Left lung (tissue), 4 donors: ENCODE measurements at regions not wholly inside any gene's neighbourhood (a gene's known extent, or its start where the extent isn't known, plus 50 kb on each side); places are given as distances from the start of the nearest gene placed in this dataset.
"Not testable (repeated sequence)": the region's sequence is repeated elsewhere in the genome, so short reads cannot be mapped to it uniquely, and the experiment has no call there.

ENCODE experiments used
- ATAC-seq: fragments of 200-7000 bp; cut with Tn5 transposase; one replicate; pipeline ENCODE4 v1.9.1; 2020; ENCODE audit warnings: moderate library complexity
- DNase-seq, 4 donors: peaks; one replicate each; pipeline ENCODE4 v3.0.0-alpha.2; 2013 to 2020
- H3K27ac ChIP-seq, 2 donors: fragments of 200-600 bp; sonication (generic) in 1 of 2; one replicate each; pipeline versions ENCODE4 v1.5.0 to v1.8.0; 2020 to 2021
- H3K27me3 ChIP-seq, 2 donors: fragments of 200-600 bp; sonication (generic) in 1 of 2; one replicate each; pipeline versions ENCODE4 v1.5.0 to v1.8.0; 2020 to 2021
- H3K36me3 ChIP-seq, 2 donors: fragments of 200-600 bp; sonication (generic) in 1 of 2; one replicate each; pipeline versions ENCODE4 v1.5.0 to v1.8.0; 2020 to 2021
- H3K4me1 ChIP-seq, 2 donors: fragments of 200-600 bp; one replicate each; pipeline ENCODE4 v1.8.0; 2021
- H3K4me3 ChIP-seq, 2 donors: fragments of 200-600 bp; sonication (generic) in 1 of 2; one replicate each; pipeline versions ENCODE4 v1.5.0 to v1.8.0; 2020 to 2021; ENCODE audit warnings: mild to moderate bottlenecking in 1 of 2
- H3K9me3 ChIP-seq, 2 donors: fragments of 200-600 bp; sonication (generic) in 1 of 2; one replicate each; pipeline versions ENCODE4 v1.5.0 to v1.8.0; 2020 to 2021
- CTCF ChIP-seq, 2 donors: fragments of 200-600 bp; sonication (generic) in 1 of 2; IDR thresholded peaks; one replicate each; pipeline versions ENCODE4 v1.5.0 to v1.8.0; 2021; ENCODE audit warnings: antibody characterized with exemption in 2 of 2
- intact Hi-C, 2 donors: fragments of 100-400 bp; cut with DNase I; formaldehyde crosslinking; loops; one replicate each; pipeline versions ENCODE4 v1.11.2 to v1.14.2; 2022
- donor health status: DM: no; HTN: yes; CAD: no.
- donor health status: DM: no; HTN: no; CAD: no.

- ATAC-seq: no peak
- H3K9me3 ChIP-seq: no peaks in the 10 kb centered on the region
Measured at GRCh38 chrX:98939456-98939855, 1470.6 kb downstream of the PCDH19 start.

GRCh38 chrX:98931216-98931615 lies 1478.9 kb downstream of the PCDH19 start:
- Histone ChIP-seq H3K4me1 (no peaks in the 10 kb centered on the region), H3K27me3 (no peaks in the 10 kb centered on the region), H3K4me3 (no peak overlapping the region), H3K27ac (no peak overlapping the region), H3K36me3 (no peaks in the 10 kb centered on the region), H3K9me3 (no peaks in the 10 kb centered on the region)
- intact Hi-C loops: no loop called here
- ATAC-seq (no peak), DNase-seq (no peak)
- no peak for TF ChIP-seq CTCF (IDR thresholded peaks at IDR 0.05)

More at GRCh38 chrX:98939456-98939855, 1470.6 kb downstream of the PCDH19 start:
- DNase-seq: peak in 2 of 4 donors; percentile 0 to 5
- no peaks in the 10 kb centered on the region for H3K27me3 ChIP-seq
- H3K4me1 ChIP-seq: no peaks in the 10 kb centered on the region
- intact Hi-C loops: no loop called here
- H3K36me3 ChIP-seq: no peaks in the 10 kb centered on the region
- no peak overlapping the region for H3K27ac ChIP-seq
- TF ChIP-seq CTCF (IDR thresholded peaks at IDR 0.05): no peak
- H3K4me3 ChIP-seq: no peak overlapping the region

GRCh38 chrX:98924511-98924910 lies 1485.6 kb downstream of the PCDH19 start:
- TF ChIP-seq CTCF (IDR thresholded peaks at IDR 0.05): no peak
- Histone ChIP-seq H3K4me3 (no peak overlapping the region), H3K9me3 (peaks cover 0 to 3% of the 10 kb centered on the region in 2 donors), H3K27ac (no peak overlapping the region), H3K4me1 (no peaks in the 10 kb centered on the region), H3K27me3 (no peaks in the 10 kb centered on the region), H3K36me3 (no peaks in the 10 kb centered on the region)
- ATAC-seq (no peak), DNase-seq (peak in 1 of 4 donors; percentile 0)
- intact Hi-C loops: no loop called here

- DNase-seq (no peak), ATAC-seq (no peak)
- Histone ChIP-seq H3K4me1 (no peaks in the 10 kb centered on the region), H3K27ac (no peak overlapping the region), H3K4me3 (no peak overlapping the region), H3K9me3 (no peaks in the 10 kb centered on the region), H3K36me3 (no peaks in the 10 kb centered on the region), H3K27me3 (no peaks in the 10 kb centered on the region)
- intact Hi-C loops: no loop called here
- TF ChIP-seq CTCF (IDR thresholded peaks at IDR 0.05): no peak
Measured at GRCh38 chrX:98897191-98897590, 1512.9 kb downstream of the PCDH19 start.

GRCh38 chrX:98850639-98851038 lies 1559.4 kb downstream of the PCDH19 start:
- H3K4me3 ChIP-seq, H3K9me3 ChIP-seq, H3K27ac ChIP-seq, ATAC-seq, H3K4me1 ChIP-seq, intact Hi-C loops, H3K27me3 ChIP-seq, H3K36me3 ChIP-seq: not testable (repeated sequence)
- peak in 1 of 4 donors; percentile 1 for DNase-seq
